Memory B cell (primary cell): ENCODE measurements at regions not wholly inside any gene's neighbourhood (a gene's known extent, or its start where the extent isn't known, plus 50 kb on each side); places are given as distances from the start of the nearest gene placed in this dataset.

Source experiments
- ATAC-seq: fragments of 150-1000 bp; cut with Tn5 transposase; 2 replicates; pipeline ENCODE4 v1.10.0; 2021; ENCODE audit warnings: low read depth, mild to moderate bottlenecking, moderate library complexity
- DNase-seq, 2 donors: peaks; one replicate each; pipeline ENCODE4 v3.0.0; 2022; ENCODE audit warnings: low spot score in 2 of 2
- H3K27ac Mint-ChIP-seq: one replicate; pipeline ENCODE4 v1.8.0; 2022; ENCODE audit warnings: mild to moderate bottlenecking, moderate library complexity, mixed read lengths
- H3K27me3 Mint-ChIP-seq: one replicate; pipeline ENCODE4 v1.8.0; 2022; ENCODE audit warnings: mixed read lengths
- H3K36me3 Mint-ChIP-seq: one replicate; pipeline ENCODE4 v1.8.0; 2022; ENCODE audit warnings: mild to moderate bottlenecking, mixed read lengths
- H3K4me1 Mint-ChIP-seq: one replicate; pipeline ENCODE4 v1.8.0; 2022; ENCODE audit warnings: mixed read lengths
- H3K4me3 Mint-ChIP-seq: one replicate; pipeline ENCODE4 v1.8.0; 2022; ENCODE audit warnings: mild to moderate bottlenecking, moderate library complexity, mixed read lengths
- H3K9me3 Mint-ChIP-seq: one replicate; pipeline ENCODE4 v1.8.0; 2022; ENCODE audit warnings: mixed read lengths

GRCh38 chr11:134486704-134487103, 74.7 kb upstream of the B3GAT1 start:
- ATAC-seq, result no peak
- Mint-ChIP-seq H3K4me1 (no peaks in the 10 kb centered on the region), H3K27me3 (peaks cover 6% of the 10 kb centered on the region), H3K36me3 (no peaks in the 10 kb centered on the region), H3K9me3 (peaks cover 4% of the 10 kb centered on the region), H3K4me3 (no peak overlapping the region), H3K27ac (no peak overlapping the region)
- no peak for DNase-seq

- no peak overlapping the region for H3K27ac Mint-ChIP-seq
- H3K9me3 Mint-ChIP-seq, result peaks cover under 1% of the 10 kb centered on the region
- no peaks in the 10 kb centered on the region for H3K36me3 Mint-ChIP-seq
- no peaks in the 10 kb centered on the region for H3K4me1 Mint-ChIP-seq
- DNase-seq (no peak), ATAC-seq (no peak)
- no peak overlapping the region for H3K4me3 Mint-ChIP-seq
- H3K27me3 Mint-ChIP-seq, result peaks cover 6% of the 10 kb centered on the region
Observed at GRCh38 chr11:134486106-134486505, 74.1 kb upstream of the B3GAT1 start.

GRCh38 chr11:134485316-134485715, 73.3 kb upstream of the B3GAT1 start:
- Mint-ChIP-seq H3K4me3 (no peak overlapping the region), H3K9me3 (peaks cover 1% of the 10 kb centered on the region), H3K27ac (no peak overlapping the region), H3K36me3 (no peaks in the 10 kb centered on the region), H3K27me3 (peaks cover 6% of the 10 kb centered on the region), H3K4me1 (no peaks in the 10 kb centered on the region)
- no peak for DNase-seq
- ATAC-seq, result no peak

- ATAC-seq (no peak), DNase-seq (no peak)
- H3K9me3 Mint-ChIP-seq, result peaks cover 1% of the 10 kb centered on the region
- no peak overlapping the region for H3K27ac Mint-ChIP-seq
- H3K36me3 Mint-ChIP-seq, result no peaks in the 10 kb centered on the region
- peaks cover 8% of the 10 kb centered on the region for H3K27me3 Mint-ChIP-seq
- no peak overlapping the region for H3K4me3 Mint-ChIP-seq
- no peaks in the 10 kb centered on the region for H3K4me1 Mint-ChIP-seq
Observed at GRCh38 chr11:134483857-134484256, 71.8 kb upstream of the B3GAT1 start.

GRCh38 chr11:134483291-134483690, 71.2 kb upstream of the B3GAT1 start:
- H3K4me3 Mint-ChIP-seq, result no peak overlapping the region
- H3K9me3 Mint-ChIP-seq, result peaks cover 1% of the 10 kb centered on the region
- peaks cover 8% of the 10 kb centered on the region for H3K27me3 Mint-ChIP-seq
- no peak overlapping the region for H3K27ac Mint-ChIP-seq
- ATAC-seq, result no peak
- DNase-seq, result no peak
- H3K4me1 Mint-ChIP-seq, result no peaks in the 10 kb centered on the region
- no peaks in the 10 kb centered on the region for H3K36me3 Mint-ChIP-seq

GRCh38 chr11:134482865-134483264, 70.8 kb upstream of the B3GAT1 start:
- Mint-ChIP-seq H3K9me3 (peaks cover 1% of the 10 kb centered on the region), H3K27me3 (peaks cover 8% of the 10 kb centered on the region), H3K27ac (no peak overlapping the region), H3K4me1 (no peaks in the 10 kb centered on the region), H3K4me3 (no peak overlapping the region), H3K36me3 (no peaks in the 10 kb centered on the region)
- no peak for ATAC-seq
- DNase-seq, result no peak

GRCh38 chr11:134481933-134482527, 70.0 kb upstream of the B3GAT1 start:
- Mint-ChIP-seq H3K27me3 (peaks cover 5% of the 10 kb centered on the region), H3K9me3 (peaks cover 1% of the 10 kb centered on the region), H3K27ac (no peak overlapping the region), H3K36me3 (no peaks in the 10 kb centered on the region), H3K4me3 (no peak overlapping the region), H3K4me1 (no peaks in the 10 kb centered on the region)
- ATAC-seq, result no peak
- no peak for DNase-seq

GRCh38 chr11:134481135-134481534, 69.1 kb upstream of the B3GAT1 start:
- ATAC-seq (no peak), DNase-seq (no peak)
- Mint-ChIP-seq H3K27ac (no peak overlapping the region), H3K27me3 (peaks cover 9% of the 10 kb centered on the region), H3K4me1 (no peaks in the 10 kb centered on the region), H3K9me3 (peaks cover 4% of the 10 kb centered on the region), H3K36me3 (no peaks in the 10 kb centered on the region), H3K4me3 (no peak overlapping the region)

GRCh38 chr11:134480136-134480712, 68.2 kb upstream of the B3GAT1 start:
- no peak overlapping the region for H3K4me3 Mint-ChIP-seq
- DNase-seq, result no peak
- H3K27ac Mint-ChIP-seq, result no peak overlapping the region
- peaks cover 4% of the 10 kb centered on the region for H3K9me3 Mint-ChIP-seq
- ATAC-seq, result no peak
- peaks cover 8% of the 10 kb centered on the region for H3K27me3 Mint-ChIP-seq
- H3K4me1 Mint-ChIP-seq, result no peaks in the 10 kb centered on the region
- H3K36me3 Mint-ChIP-seq, result no peaks in the 10 kb centered on the region

GRCh38 chr11:134479206-134480135, 67.4 kb upstream of the B3GAT1 start:
- ATAC-seq (no peak), DNase-seq (no peak)
- Mint-ChIP-seq H3K36me3 (no peaks in the 10 kb centered on the region), H3K9me3 (peaks cover 4% of the 10 kb centered on the region), H3K27me3 (peaks cover 11% of the 10 kb centered on the region), H3K27ac (no peak overlapping the region), H3K4me3 (no peak overlapping the region), H3K4me1 (no peaks in the 10 kb centered on the region)

GRCh38 chr11:134478611-134479010, 66.6 kb upstream of the B3GAT1 start:
- no peaks in the 10 kb centered on the region for H3K4me1 Mint-ChIP-seq
- no peak overlapping the region for H3K27ac Mint-ChIP-seq
- ATAC-seq (no peak), DNase-seq (no peak)
- H3K36me3 Mint-ChIP-seq, result no peaks in the 10 kb centered on the region
- H3K9me3 Mint-ChIP-seq, result peaks cover 4% of the 10 kb centered on the region
- peaks cover 14% of the 10 kb centered on the region for H3K27me3 Mint-ChIP-seq
- no peak overlapping the region for H3K4me3 Mint-ChIP-seq

GRCh38 chr11:134478176-134478575, 66.1 kb upstream of the B3GAT1 start:
- Mint-ChIP-seq H3K4me3 (no peak overlapping the region), H3K36me3 (no peaks in the 10 kb centered on the region), H3K27ac (no peak overlapping the region), H3K9me3 (peaks cover 4% of the 10 kb centered on the region), H3K27me3 (peaks cover 17% of the 10 kb centered on the region), H3K4me1 (no peaks in the 10 kb centered on the region)
- ATAC-seq (no peak), DNase-seq (no peak)

GRCh38 chr11:134477486-134477885, 65.4 kb upstream of the B3GAT1 start:
- DNase-seq (no peak), ATAC-seq (no peak)
- peaks cover 4% of the 10 kb centered on the region for H3K9me3 Mint-ChIP-seq
- H3K36me3 Mint-ChIP-seq, result no peaks in the 10 kb centered on the region
- peaks cover 17% of the 10 kb centered on the region for H3K27me3 Mint-ChIP-seq
- H3K27ac Mint-ChIP-seq, result no peak overlapping the region
- H3K4me1 Mint-ChIP-seq, result no peaks in the 10 kb centered on the region
- no peak overlapping the region for H3K4me3 Mint-ChIP-seq

- Mint-ChIP-seq H3K4me1 (no peaks in the 10 kb centered on the region), H3K27ac (no peak overlapping the region), H3K9me3 (peaks cover 4% of the 10 kb centered on the region), H3K27me3 (peaks cover 20% of the 10 kb centered on the region), H3K4me3 (no peak overlapping the region), H3K36me3 (no peaks in the 10 kb centered on the region)
- ATAC-seq (no peak), DNase-seq (no peak)
Observed at GRCh38 chr11:134476435-134477021, 64.5 kb upstream of the B3GAT1 start.
